ENCODE measurements at regions not wholly inside any gene's neighbourhood (a gene's known extent, or its start where the extent isn't known, plus 50 kb on each side); places are given as distances from the start of the nearest gene placed in this dataset.

DNA sequence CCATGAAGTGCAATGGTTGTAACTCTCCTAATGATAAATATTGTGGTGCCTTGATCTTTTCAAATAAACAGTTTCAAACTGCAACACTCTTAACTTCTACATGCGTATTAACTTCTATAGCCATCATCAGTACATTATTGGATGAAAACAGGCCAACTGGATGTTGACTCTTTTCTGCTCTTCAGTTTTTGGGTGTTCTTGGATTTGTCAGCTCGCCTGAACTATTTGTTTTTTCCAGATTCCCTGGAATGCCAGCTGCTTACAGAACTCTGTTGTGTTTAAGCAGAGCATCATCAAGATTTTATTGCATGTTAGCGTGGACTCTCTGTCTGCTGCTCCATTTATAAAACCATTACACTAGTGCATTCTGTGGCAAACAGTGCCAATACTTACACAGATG is 626.1 kb downstream of the HDGFL1 start:
- H3K36me3 Mint-ChIP-seq (ENCODE audit: low read depth, unreplicated experiment): no peaks in the 10 kb centered on the region
- no peak overlapping the region for H3K4me3 Mint-ChIP-seq (ENCODE audit: unreplicated experiment)
- TF ChIP-seq, protein P1, sequence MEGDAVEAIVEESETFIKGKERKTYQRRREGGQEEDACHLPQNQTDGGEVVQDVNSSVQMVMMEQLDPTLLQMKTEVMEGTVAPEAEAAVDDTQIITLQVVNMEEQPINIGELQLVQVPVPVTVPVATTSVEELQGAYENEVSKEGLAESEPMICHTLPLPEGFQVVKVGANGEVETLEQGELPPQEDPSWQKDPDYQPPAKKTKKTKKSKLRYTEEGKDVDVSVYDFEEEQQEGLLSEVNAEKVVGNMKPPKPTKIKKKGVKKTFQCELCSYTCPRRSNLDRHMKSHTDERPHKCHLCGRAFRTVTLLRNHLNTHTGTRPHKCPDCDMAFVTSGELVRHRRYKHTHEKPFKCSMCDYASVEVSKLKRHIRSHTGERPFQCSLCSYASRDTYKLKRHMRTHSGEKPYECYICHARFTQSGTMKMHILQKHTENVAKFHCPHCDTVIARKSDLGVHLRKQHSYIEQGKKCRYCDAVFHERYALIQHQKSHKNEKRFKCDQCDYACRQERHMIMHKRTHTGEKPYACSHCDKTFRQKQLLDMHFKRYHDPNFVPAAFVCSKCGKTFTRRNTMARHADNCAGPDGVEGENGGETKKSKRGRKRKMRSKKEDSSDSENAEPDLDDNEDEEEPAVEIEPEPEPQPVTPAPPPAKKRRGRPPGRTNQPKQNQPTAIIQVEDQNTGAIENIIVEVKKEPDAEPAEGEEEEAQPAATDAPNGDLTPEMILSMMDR (IDR thresholded peaks at IDR 0.05; ENCODE audit: unreplicated experiment): no peak
- H3K27me3 Mint-ChIP-seq (ENCODE audit: unreplicated experiment): no peaks in the 10 kb centered on the region
- no peaks in the 10 kb centered on the region for H3K9me3 Mint-ChIP-seq (ENCODE audit: unreplicated experiment)
- no peaks in the 10 kb centered on the region for H3K4me1 Mint-ChIP-seq (ENCODE audit: unreplicated experiment)
- no peak overlapping the region for H3K27ac Mint-ChIP-seq (ENCODE audit: unreplicated experiment)
- DNase-seq (ENCODE audit: low spot score): no peak

- H3K27me3 Mint-ChIP-seq (ENCODE audit: unreplicated experiment): no peaks in the 10 kb centered on the region
- H3K27ac Mint-ChIP-seq (ENCODE audit: unreplicated experiment): no peak overlapping the region
- H3K9me3 Mint-ChIP-seq (ENCODE audit: unreplicated experiment): no peaks in the 10 kb centered on the region
- H3K4me1 Mint-ChIP-seq (ENCODE audit: unreplicated experiment): no peaks in the 10 kb centered on the region
- H3K36me3 Mint-ChIP-seq (ENCODE audit: low read depth, unreplicated experiment): no peaks in the 10 kb centered on the region
- DNase-seq (ENCODE audit: low spot score): no peak
- TF ChIP-seq, protein P1 (IDR thresholded peaks at IDR 0.05; ENCODE audit: unreplicated experiment): no peak
- H3K4me3 Mint-ChIP-seq (ENCODE audit: unreplicated experiment): no peak overlapping the region
Observed at GRCh38 chr6:23199541-23199940, 630.2 kb downstream of the HDGFL1 start.

DNA sequence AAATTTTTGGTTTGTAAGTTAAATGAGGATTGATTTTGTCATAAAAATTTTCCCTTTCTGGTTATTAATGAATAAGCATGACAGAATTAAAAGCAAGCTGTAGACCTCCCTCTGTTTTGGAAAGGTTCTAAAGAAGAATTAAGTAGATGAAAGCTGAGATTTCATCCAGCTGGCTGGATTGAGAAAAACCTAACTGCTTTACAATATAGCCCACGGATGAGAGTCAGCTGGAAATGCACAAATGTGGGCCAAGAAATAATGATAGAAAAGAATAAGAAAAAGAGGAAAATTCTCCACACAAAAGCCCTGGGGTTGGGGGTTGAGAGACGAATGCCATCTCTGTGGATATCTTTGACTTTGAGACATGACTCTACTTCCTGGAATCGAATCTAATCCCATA is 631.6 kb downstream of the HDGFL1 start:
- Mint-ChIP-seq H3K4me1 (ENCODE audit: unreplicated experiment) (no peaks in the 10 kb centered on the region), H3K4me3 (ENCODE audit: unreplicated experiment) (no peak overlapping the region), H3K27me3 (ENCODE audit: unreplicated experiment) (no peaks in the 10 kb centered on the region), H3K36me3 (ENCODE audit: low read depth, unreplicated experiment) (no peaks in the 10 kb centered on the region), H3K27ac (ENCODE audit: unreplicated experiment) (no peak overlapping the region), H3K9me3 (ENCODE audit: unreplicated experiment) (no peaks in the 10 kb centered on the region)
- no peak for DNase-seq (ENCODE audit: low spot score)
- TF ChIP-seq, protein P1 (IDR thresholded peaks at IDR 0.05; ENCODE audit: unreplicated experiment): no peak

DNA sequence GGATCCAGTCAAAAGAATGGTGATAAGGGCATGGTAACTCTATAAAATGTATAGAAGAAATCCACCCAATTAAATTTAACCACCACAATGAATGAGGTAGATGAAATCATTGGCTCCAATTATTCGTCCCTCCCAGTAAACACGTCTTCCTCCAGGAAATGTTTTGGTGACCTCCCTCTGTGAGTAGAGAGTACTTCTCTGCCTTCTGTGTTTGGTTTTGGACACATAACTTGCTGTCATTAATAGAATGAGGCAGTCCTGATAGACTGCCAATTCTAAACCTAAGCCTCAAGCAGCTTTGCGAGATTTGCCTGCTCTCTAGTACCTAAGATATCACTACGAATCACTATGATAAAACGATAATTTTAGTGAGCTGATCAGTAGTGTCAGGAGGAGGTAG is 632.8 kb downstream of the HDGFL1 start:
- H3K9me3 Mint-ChIP-seq (ENCODE audit: unreplicated experiment): no peaks in the 10 kb centered on the region
- H3K27ac Mint-ChIP-seq (ENCODE audit: unreplicated experiment): no peak overlapping the region
- no peak for DNase-seq (ENCODE audit: low spot score)
- no peaks in the 10 kb centered on the region for H3K4me1 Mint-ChIP-seq (ENCODE audit: unreplicated experiment)
- H3K4me3 Mint-ChIP-seq (ENCODE audit: unreplicated experiment): no peak overlapping the region
- no peaks in the 10 kb centered on the region for H3K27me3 Mint-ChIP-seq (ENCODE audit: unreplicated experiment)
- TF ChIP-seq, protein P1 (IDR thresholded peaks at IDR 0.05; ENCODE audit: unreplicated experiment): no peak
- H3K36me3 Mint-ChIP-seq (ENCODE audit: low read depth, unreplicated experiment): no peaks in the 10 kb centered on the region

DNA sequence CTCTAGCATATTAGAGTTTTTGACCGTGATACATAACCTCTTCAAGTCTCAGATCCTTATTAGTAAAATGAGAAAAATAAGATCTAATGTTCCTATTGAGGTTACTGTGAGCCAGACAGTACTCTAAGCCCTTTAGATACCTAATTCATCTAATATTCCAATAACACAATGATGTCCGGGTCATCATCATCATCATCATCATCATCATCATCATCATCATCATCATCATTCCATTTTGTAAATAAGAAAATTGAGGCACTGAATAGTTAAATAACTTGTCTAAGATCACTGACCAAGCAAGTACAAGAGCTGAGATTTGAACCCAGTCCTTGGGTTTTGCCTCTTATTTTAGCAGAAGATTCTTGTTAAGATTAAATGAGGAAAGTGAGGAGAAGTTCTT is 643.0 kb downstream of the HDGFL1 start:
- peaks cover 5% of the 10 kb centered on the region for H3K4me1 Mint-ChIP-seq (ENCODE audit: unreplicated experiment)
- no peak overlapping the region for H3K4me3 Mint-ChIP-seq (ENCODE audit: unreplicated experiment)
- H3K27me3 Mint-ChIP-seq (ENCODE audit: unreplicated experiment): peaks cover 3% of the 10 kb centered on the region

More for the DNA sequence above, 643.0 kb downstream of the HDGFL1 start:
- DNase-seq (ENCODE audit: low spot score): no peak
- Mint-ChIP-seq H3K27ac (ENCODE audit: unreplicated experiment) (no peak overlapping the region), H3K36me3 (ENCODE audit: low read depth, unreplicated experiment) (peaks cover 13% of the 10 kb centered on the region), H3K9me3 (ENCODE audit: unreplicated experiment) (no peaks in the 10 kb centered on the region)
- TF ChIP-seq, protein P1 (IDR thresholded peaks at IDR 0.05; ENCODE audit: unreplicated experiment): no peak
